Subcutaneous abdominal adipose tissue (tissue), 5 donors: ENCODE measurements at regions not wholly inside any gene's neighbourhood (a gene's known extent, or its start where the extent isn't known, plus 50 kb on each side); places are given as distances from the start of the nearest gene placed in this dataset.
A peak's percentile ranks its signal among the peaks of the same experiment; 100 is the strongest.
"Not testable (repeated sequence)": the region's sequence is repeated elsewhere in the genome, so short reads cannot be mapped to it uniquely, and the experiment has no call there.

Experiments used
- H3K27ac ChIP-seq: one replicate; pipeline ENCODE4 v1.7.0; 2013; ENCODE audit warnings: low read depth, mild to moderate bottlenecking, inconsistent platforms, low read length, moderate library complexity
- H3K27me3 ChIP-seq, 5 donors: one replicate each; pipeline ENCODE4 v1.7.0; 2013; ENCODE audit warnings: low read length in 5 of 5, inconsistent platforms in 1 of 5; ENCODE audit not compliant: control insufficient read depth in 5 of 5, insufficient read depth in 4 of 5
- H3K36me3 ChIP-seq, 5 donors: one replicate each; pipeline ENCODE4 v1.7.0; 2013; ENCODE audit warnings: low read length in 5 of 5; ENCODE audit not compliant: control insufficient read depth in 5 of 5, insufficient read depth in 5 of 5
- H3K4me1 ChIP-seq, 5 donors: one replicate each; pipeline ENCODE4 v1.7.0; 2013; ENCODE audit warnings: low read length in 5 of 5, mild to moderate bottlenecking in 3 of 5, moderate library complexity in 1 of 5; ENCODE audit not compliant: control insufficient read depth in 5 of 5, insufficient read depth in 5 of 5
- H3K4me3 ChIP-seq, 5 donors: one replicate each; pipeline ENCODE4 v1.7.0; 2013; ENCODE audit warnings: low read length in 5 of 5, low read depth in 1 of 5
- H3K9ac ChIP-seq, 5 donors: one replicate each; pipeline ENCODE4 v1.7.0; 2013; ENCODE audit warnings: low read length in 5 of 5, mild to moderate bottlenecking in 4 of 5, moderate library complexity in 3 of 5
- H3K9me3 ChIP-seq, 5 donors: one replicate each; pipeline ENCODE4 v1.7.0; 2013; ENCODE audit warnings: low read length in 5 of 5; ENCODE audit not compliant: control insufficient read depth in 5 of 5
- donor health status: healthy.
- donor health status: healthy.
- donor health status: healthy.
- donor health status: healthy.
- donor health status: healthy.

DNA sequence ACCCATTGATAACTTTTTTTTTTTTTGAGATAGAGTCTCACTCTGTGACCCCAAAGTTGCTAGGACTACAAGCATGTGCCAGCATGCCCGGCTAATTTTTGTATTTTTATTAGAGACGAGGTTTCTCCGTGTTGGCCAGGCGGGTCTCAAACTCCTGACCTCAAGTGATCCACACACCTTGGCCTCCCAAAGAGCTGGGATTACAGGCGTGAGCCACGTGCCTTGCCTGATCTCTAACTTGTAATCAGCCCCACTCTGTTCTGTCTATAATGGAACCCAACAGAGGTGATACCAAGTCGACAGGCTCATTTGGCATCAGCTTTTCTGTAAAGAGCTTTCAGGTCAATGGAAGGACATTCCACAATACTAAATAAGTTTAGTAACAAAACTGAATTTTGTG is 99.4 kb downstream of the HFE start:
- H3K36me3 ChIP-seq: no peaks in the 10 kb centered on the region
- H3K27ac ChIP-seq: no peak overlapping the region
- no peaks in the 10 kb centered on the region for H3K9me3 ChIP-seq
- no peak overlapping the region for H3K9ac ChIP-seq
- no peak overlapping the region for H3K4me3 ChIP-seq
- peaks cover 4 to 27% (median 26%) of the 10 kb centered on the region in 5 donors for H3K4me1 ChIP-seq
- H3K27me3 ChIP-seq: peaks cover 0 to 4% (median 0%) of the 10 kb centered on the region in 5 donors

DNA sequence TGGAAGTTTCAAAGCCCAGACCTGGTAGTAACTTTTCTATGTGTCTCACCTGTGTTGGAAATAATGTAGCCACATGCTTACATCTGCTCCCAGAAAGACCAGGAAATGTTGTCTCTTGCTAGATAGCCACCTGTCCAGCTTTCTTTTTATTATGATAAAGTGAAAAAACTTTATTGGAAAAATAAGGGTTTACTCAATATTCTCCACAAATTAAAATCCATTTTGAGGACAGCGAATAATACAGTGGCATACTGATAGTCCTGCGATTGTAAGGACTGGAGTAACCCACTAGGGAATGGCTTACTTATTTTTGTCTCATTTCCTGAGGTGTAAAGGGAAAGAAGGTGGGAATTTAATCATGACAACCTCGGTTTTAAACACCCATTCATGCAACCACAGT is 100.1 kb downstream of the HFE start:
- peaks cover 4 to 27% (median 26%) of the 10 kb centered on the region in 5 donors for H3K4me1 ChIP-seq
- no peak overlapping the region for H3K27ac ChIP-seq
- no peak overlapping the region for H3K4me3 ChIP-seq
- H3K27me3 ChIP-seq: peaks cover 0 to 4% (median 0%) of the 10 kb centered on the region in 5 donors
- H3K9me3 ChIP-seq: no peaks in the 10 kb centered on the region
- no peaks in the 10 kb centered on the region for H3K36me3 ChIP-seq
- H3K9ac ChIP-seq: no peak overlapping the region

DNA sequence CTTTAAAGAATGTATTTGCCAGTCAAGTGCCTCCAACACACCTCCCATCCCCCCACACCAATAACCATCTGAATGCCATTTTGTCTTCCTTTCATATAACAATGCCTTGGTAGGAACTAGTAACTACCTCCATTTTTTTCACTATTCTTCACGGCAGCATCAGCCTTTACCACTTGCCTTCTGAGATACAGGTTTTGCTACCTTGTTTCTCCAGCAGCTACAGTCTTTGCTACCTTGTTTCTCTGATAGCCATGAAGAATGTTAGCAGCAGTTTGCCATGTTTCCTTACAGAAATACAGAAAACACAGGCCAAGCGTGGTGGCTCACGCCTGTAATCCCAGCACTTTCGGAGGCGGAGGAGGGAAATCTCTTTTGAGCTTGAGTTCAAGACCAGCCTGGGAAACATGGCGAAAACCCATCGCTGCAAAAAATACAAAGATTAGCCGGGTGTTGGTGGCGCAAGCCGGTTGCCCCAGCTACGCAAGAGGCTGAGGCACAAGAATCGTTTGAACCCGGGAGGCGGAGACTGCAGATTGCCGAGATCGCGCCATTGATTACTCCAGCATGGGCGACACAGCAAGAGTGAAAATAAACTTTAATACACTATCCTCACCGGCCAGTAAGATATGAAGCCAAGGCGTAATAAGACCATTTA is 100.9 kb downstream of the HFE start:
- peaks cover 0 to 4% (median 0%) of the 10 kb centered on the region in 5 donors for H3K27me3 ChIP-seq
- peak overlapping the region; percentile 63 to 94 (median 78) for H3K4me3 ChIP-seq
- H3K27ac ChIP-seq: peak overlapping the region; percentile 72
- peak overlapping the region in 3 of 5 donors; percentile 43 to 81 (median 60) for H3K9ac ChIP-seq
- no peaks in the 10 kb centered on the region for H3K9me3 ChIP-seq
- H3K36me3 ChIP-seq: no peaks in the 10 kb centered on the region
- peaks cover 4 to 26% (median 24%) of the 10 kb centered on the region in 5 donors for H3K4me1 ChIP-seq

DNA sequence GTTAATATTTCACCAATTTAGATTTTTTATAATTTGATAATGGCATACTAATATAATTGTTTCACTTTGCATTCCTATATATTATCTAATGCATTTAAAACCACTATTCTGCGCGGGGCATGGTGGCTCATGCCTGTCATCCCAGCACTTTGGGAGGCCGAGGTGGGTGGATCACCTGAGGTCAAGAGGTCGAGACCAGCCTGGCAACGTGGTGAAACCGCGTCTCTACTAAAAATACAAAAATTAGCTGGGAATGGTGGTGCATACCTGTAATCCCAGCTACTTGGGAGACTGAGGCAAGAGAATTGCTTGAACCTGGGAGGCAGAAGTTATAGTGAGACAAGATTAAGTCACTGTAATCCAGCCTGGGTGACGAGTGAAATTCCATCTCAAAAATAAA is 104.3 kb downstream of the HFE start:
- H3K27ac ChIP-seq, H3K36me3 ChIP-seq, H3K4me3 ChIP-seq, H3K9me3 ChIP-seq, H3K9ac ChIP-seq: not testable (repeated sequence)
- H3K4me1 ChIP-seq: peaks cover 6 to 29% (median 23%) of the 10 kb centered on the region in 5 donors
- H3K27me3 ChIP-seq: peaks cover 0 to 15% (median 2%) of the 10 kb centered on the region in 5 donors

DNA sequence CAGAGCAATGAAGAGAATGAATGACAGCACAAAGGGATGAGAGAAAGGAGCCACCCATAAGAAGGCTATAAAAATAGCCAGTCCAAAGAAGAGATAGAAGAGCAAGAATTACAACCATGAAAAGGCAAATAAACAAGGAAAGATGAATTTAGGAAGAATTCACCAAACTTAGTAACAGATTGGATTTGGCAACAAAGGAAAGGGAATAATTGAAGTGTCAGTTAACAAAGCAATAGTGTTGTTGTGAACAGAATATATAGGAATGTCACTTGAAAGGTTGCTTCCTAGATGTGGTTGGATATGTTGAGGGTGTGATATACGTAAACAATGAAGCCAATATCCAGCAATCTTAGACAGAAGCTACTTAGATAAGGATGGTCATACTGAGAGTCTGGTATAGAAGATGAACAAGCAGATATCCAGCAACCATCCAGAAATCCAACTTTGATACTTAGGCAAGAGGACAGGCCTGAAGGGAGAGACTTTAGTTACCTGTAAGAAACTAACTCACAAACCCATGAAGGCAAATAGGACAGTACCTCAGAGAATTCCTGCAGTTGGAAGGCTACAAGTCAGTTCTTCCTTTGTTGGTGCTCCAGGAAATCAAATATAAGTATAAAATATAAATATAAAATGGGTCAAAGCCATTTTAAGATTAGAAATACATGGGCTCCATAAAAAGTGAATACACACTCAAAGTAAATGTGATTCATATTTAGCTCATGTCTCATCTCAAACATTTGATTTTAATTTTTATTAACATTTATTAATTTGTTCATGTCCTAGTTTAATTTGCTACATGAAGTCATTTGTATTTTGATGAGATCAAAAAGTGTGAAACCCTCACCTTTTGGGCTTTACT is 106.5 kb downstream of the HFE start:
- Histone ChIP-seq H3K27me3 (peaks cover 0 to 22% (median under 1%) of the 10 kb centered on the region in 5 donors), H3K4me3 (no peak overlapping the region), H3K36me3 (no peaks in the 10 kb centered on the region), H3K9me3 (peaks cover 0 to 3% (median 0%) of the 10 kb centered on the region in 5 donors), H3K9ac (no peak overlapping the region), H3K4me1 (peaks cover 6 to 36% (median 28%) of the 10 kb centered on the region in 5 donors), H3K27ac (no peak overlapping the region)

DNA sequence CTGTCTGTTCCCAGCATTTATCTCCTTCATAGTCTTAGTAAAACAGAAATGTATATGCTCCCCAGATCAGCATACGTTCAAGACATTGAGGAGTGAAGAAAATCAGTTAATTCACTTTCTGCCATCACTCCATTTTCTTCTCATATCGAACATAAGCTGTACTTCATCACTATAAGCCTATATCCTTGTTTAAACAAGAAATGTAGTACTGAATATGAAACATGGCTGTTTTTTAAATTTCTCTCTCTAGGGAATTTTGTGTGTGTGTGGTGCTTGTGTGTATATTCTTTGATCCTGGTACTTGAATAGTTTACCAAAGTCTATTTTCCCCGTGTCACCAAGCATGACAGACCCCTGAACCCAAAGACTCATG is 107.1 kb downstream of the HFE start:
- peak overlapping the region; percentile 86 for H3K27ac ChIP-seq
- H3K4me1 ChIP-seq: peaks cover 4 to 31% (median 23%) of the 10 kb centered on the region in 5 donors
- no peak overlapping the region for H3K4me3 ChIP-seq
- peaks cover 0 to 6% (median 0%) of the 10 kb centered on the region in 5 donors for H3K9me3 ChIP-seq
- no peaks in the 10 kb centered on the region for H3K36me3 ChIP-seq
- H3K9ac ChIP-seq: peak overlapping the region in 1 of 5 donors; percentile 80
- H3K27me3 ChIP-seq: peaks cover 0 to 24% (median 0%) of the 10 kb centered on the region in 5 donors

DNA sequence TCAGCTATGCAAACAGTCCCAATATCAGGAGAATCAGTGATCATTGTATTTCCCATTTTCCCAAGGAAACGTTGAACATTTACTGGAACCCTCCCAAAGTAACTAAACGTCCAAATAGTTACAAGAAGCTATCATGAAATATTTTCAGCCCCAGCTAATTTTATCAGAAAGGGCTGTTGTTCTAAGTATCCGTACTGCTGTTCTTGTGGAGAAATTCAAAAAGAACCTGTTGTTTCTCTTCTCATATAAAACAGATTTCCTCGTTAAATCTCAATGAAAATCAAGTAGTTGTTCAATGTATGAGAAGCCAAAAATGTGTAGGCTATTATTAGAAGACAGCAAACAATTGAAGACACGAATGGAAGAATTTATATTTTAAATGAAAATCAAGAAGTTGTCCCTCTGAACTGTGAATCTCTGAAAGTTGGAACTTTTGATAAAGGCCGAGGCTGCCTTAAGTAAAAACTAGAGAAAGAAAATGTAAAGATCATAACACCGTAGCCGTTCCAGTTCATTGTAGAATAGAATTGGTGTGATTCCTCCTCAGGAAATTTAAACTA is 107.7 kb downstream of the HFE start:
- no peaks in the 10 kb centered on the region for H3K36me3 ChIP-seq
- H3K27me3 ChIP-seq: peaks cover 0 to 30% (median 6%) of the 10 kb centered on the region in 5 donors
- peak overlapping the region; percentile 4 to 80 (median 48) for H3K9ac ChIP-seq
- peaks cover 4 to 37% (median 29%) of the 10 kb centered on the region in 5 donors for H3K4me1 ChIP-seq
- H3K9me3 ChIP-seq: peaks cover 0 to 6% (median 0%) of the 10 kb centered on the region in 5 donors
- H3K4me3 ChIP-seq: peak overlapping the region in 4 of 5 donors; percentile 61 to 92 (median 80)
- peak overlapping the region; percentile 86 for H3K27ac ChIP-seq

DNA sequence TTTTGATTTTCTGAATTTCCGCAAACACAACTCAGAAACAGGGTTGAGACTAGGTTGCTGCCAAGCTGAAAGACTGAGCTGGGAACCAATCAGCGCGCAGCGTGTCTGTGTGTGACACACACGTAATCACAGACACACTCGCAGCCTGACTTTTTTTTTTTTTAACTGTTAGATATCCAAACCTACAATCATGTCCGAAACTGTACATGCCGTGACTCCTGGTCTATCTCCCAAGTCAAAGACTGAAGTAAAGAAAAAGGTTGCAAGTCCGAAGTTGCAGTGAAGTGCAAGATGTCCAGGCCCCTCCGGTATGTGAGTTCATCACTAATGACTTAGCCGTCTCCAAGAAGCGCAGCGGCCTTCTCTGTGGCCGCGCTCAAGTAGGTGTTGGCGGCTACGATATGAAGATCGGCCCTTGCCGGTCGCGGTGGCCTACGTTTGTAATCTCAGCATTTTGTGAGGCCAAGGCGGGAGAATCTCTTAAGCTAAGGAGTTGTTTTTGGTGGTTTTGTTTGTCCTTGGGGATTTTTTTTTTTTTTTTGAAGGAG is 108.2 kb downstream of the HFE start:
- Histone ChIP-seq H3K27me3 (peaks cover 0 to 31% (median 6%) of the 10 kb centered on the region in 5 donors), H3K4me1 (peaks cover 4 to 39% (median 31%) of the 10 kb centered on the region in 5 donors), H3K9ac (peak overlapping the region in 3 of 5 donors; percentile 26 to 80 (median 48)), H3K27ac (peak overlapping the region; percentile 86), H3K36me3 (no peaks in the 10 kb centered on the region), H3K9me3 (peaks cover 0 to 6% (median 0%) of the 10 kb centered on the region in 5 donors), H3K4me3 (peak overlapping the region; percentile 42 to 92 (median 80))

DNA sequence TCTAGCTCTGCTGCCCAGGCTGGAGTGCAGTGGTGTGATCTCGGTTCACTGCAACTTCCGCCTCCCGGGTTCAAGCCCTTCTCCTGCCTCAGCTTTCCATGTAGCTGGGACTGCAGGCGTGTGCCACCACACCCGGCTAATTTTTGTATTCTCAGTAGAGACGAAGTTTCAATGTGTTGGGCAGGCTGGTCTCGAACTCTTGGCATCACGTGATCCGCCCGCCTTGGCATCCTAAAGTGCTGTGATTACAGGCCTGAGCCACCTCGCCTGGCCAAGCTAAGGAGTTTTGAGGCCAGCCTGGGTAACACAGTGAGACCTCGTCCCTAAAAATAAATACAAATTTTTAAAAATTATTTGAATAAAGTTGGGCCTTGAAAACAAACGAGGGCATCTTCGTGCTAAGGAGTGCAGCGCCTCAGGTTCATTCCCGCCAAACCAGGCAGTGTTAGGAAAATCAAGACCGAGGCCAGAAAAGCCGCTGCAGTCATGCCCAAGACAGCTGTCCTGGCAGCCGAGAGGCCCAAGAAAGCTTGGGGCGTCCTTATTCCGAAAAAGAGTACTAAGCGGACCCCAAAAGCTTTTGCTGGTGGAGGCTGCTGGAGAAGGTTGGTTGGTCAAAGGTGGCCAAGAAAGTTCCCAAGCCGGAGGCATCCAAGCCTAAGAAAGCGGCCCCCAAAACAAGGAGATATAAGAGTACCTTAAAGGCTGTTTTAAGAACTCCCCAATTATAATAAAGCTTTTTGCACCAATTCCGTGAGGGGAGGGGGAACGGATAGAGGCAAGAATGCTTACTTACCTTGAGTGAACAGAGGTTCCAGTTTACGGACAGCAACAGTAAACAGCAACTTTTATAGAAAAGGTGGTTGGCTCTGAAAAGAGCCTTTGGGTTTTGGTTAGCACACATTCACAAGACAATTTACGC is 109.0 kb downstream of the HFE start:
- Histone ChIP-seq H3K27ac (peak overlapping the region; percentile 86), H3K4me1 (peaks cover 4 to 39% (median 31%) of the 10 kb centered on the region in 5 donors), H3K4me3 (peak overlapping the region; percentile 67 to 92 (median 80)), H3K9ac (peak overlapping the region in 2 of 5 donors; percentile 58 to 80), H3K36me3 (no peaks in the 10 kb centered on the region), H3K27me3 (peaks cover 0 to 31% (median 6%) of the 10 kb centered on the region in 5 donors), H3K9me3 (peaks cover 0 to 6% (median 0%) of the 10 kb centered on the region in 5 donors)
